ENCODE measurements at regions not wholly inside any gene's neighbourhood (a gene's known extent, or its start where the extent isn't known, plus 50 kb on each side); places are given as distances from the start of the nearest gene placed in this dataset.

DNA sequence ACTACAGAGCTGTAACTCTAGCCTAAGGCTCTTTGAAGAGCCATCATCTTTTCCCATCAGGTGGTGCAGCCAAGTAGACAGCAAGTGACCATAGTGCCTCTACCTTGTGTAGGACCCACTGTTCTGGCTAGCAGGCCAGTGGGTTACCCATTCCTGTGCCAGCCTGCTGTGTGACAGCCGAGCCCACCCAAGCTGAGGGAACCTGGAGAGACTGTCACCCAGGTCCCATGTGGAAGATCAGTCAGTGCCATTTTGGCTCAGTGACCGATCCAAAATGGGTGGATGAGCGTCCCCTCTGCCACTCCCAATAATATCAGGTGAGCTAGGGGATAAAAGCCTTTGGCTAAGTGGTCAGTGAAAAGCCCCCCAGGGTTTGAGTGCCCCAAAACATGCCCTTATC is 417.9 kb downstream of the MATN1 start (continued):
- TF ChIP-seq ZNF547 (CRISPR knock-in tag; IDR thresholded peaks at IDR 0.05): no peak
- no peak for TF ChIP-seq GLI4 (CRISPR knock-in tag; IDR thresholded peaks at IDR 0.05; ENCODE audit: borderline replicate concordance)
- TF ChIP-seq SP140L (CRISPR knock-in tag; IDR thresholded peaks at IDR 0.05; ENCODE audit: borderline replicate concordance): no peak

DNA sequence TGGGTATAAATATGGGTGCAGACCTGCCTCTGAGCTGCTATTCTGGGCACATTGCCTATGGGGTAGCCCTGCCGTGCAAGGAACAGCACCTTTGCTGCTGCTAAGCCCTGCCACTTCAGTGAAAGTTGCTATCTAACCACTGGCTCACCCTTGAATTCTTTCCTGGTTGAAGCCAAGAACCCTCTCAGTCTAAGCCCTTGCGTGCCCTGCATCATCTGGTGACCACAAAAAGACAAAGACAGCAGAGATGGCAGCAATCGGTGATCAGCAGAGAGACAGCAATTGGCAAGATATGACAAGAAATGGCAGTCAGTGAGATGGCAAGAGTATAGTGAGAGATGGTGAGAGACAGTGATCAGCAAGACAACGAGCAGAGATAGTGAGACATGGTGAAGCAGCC is 418.3 kb downstream of the MATN1 start:
- no TSS peak for BruUV-seq (replicated peaks)
- 39% methylated on average over 4 of the region's 4 CpGs for WGBS (ENCODE audit: low lambda C conversion rate)
- intact Hi-C loops (cut with micrococcal nuclease; ENCODE audit: unreplicated experiment): no loop called here
- H3K9ac ChIP-seq (ENCODE audit: insufficient read depth, low read depth, low read length): no peak overlapping the region
- H3K36me3 ChIP-seq (replicated peaks in 1 of 2; ENCODE audit: control insufficient read depth in 1 of 2, insufficient read depth in 2 of 2, low read length in 2 of 2): no peaks in the 10 kb centered on the region
- no peak overlapping the region for H3K4me3 ChIP-seq (replicated peaks in 1 of 3; ENCODE audit: insufficient read depth in 1 of 3, low read depth in 2 of 3, low read length in 3 of 3)
- H3K27me3 ChIP-seq (ENCODE audit: control insufficient read depth in 1 of 2, insufficient read depth in 2 of 2, low read length in 2 of 2): no peaks in the 10 kb centered on the region
- ATAC-seq: no peak
- no peak for TF ChIP-seq ZNF274 (CRISPR knock-in tag; IDR thresholded peaks at IDR 0.05)
- TF ChIP-seq NR1H2 (CRISPR knock-in tag; IDR thresholded peaks at IDR 0.05; ENCODE audit: borderline replicate concordance, low read depth): no peak
- TF ChIP-seq ZNF501 (CRISPR knock-in tag; IDR thresholded peaks at IDR 0.05): no peak
- no peak for TF ChIP-seq KMT2B (CRISPR knock-in tag; IDR thresholded peaks at IDR 0.05)
- no peak for TF ChIP-seq ZNF83 (CRISPR knock-in tag; IDR thresholded peaks at IDR 0.05; ENCODE audit: borderline replicate concordance)
- TF ChIP-seq XRCC5 (optimal IDR thresholded peaks at IDR 0.05; ENCODE audit: low read length): no peak
- TF ChIP-seq, protein P1, sequence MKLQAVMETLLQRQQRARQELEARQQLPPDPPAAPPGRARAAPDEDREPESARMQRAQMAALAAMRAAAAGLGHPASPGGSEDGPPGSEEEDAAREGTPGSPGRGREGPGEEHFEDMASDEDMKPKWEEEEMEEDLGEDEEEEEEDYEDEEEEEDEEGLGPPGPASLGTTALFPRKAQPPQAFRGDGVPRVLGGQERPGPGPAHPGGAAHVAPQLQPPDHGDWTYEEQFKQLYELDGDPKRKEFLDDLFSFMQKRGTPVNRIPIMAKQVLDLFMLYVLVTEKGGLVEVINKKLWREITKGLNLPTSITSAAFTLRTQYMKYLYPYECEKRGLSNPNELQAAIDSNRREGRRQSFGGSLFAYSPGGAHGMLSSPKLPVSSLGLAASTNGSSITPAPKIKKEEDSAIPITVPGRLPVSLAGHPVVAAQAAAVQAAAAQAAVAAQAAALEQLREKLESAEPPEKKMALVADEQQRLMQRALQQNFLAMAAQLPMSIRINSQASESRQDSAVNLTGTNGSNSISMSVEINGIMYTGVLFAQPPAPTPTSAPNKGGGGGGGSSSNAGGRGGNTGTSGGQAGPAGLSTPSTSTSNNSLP (IDR thresholded peaks at IDR 0.05; ENCODE audit: low read depth, low read length): no peak
- TF ChIP-seq, protein P2, sequence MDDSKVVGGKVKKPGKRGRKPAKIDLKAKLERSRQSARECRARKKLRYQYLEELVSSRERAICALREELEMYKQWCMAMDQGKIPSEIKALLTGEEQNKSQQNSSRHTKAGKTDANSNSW (CRISPR knock-in tag; IDR thresholded peaks at IDR 0.05; ENCODE audit: borderline replicate concordance): no peak
- TF ChIP-seq JDP2 (CRISPR knock-in tag; IDR thresholded peaks at IDR 0.05; ENCODE audit: borderline replicate concordance): no peak
- no peak for TF ChIP-seq TBX2 (CRISPR knock-in tag; IDR thresholded peaks at IDR 0.05; ENCODE audit: borderline replicate concordance)
- no peaks in the 10 kb centered on the region for H4K20me1 ChIP-seq (ENCODE audit: insufficient read depth, low read length)
- FAIRE-seq: no peak
- DNase-seq (ENCODE audit: low spot score): no peak
- in situ Hi-C loops (cut with HindIII; ENCODE audit: extremely low pct_ligation_motif_present, low pct_unique_long_range_greater_than_20kb): no loop called here
- H3K27ac ChIP-seq (ENCODE audit: extremely low read length, insufficient read depth, low read length): no peak overlapping the region
- no peaks in the 10 kb centered on the region for H3K9me3 ChIP-seq (ENCODE audit: low read length)
- no peak overlapping the region for H3K4me2 ChIP-seq (ENCODE audit: low read depth, low read length)
- ChIA-PET POLR2A (no interaction called here), CTCF (ENCODE audit: low intra/inter-chr PET ratio, low total read pairs) (no interaction called here)
- H2AFZ ChIP-seq (ENCODE audit: low read length): no peak overlapping the region
- no peaks in the 10 kb centered on the region for H3K79me2 ChIP-seq (ENCODE audit: insufficient read depth, low read length)
- H3K4me1 ChIP-seq (ENCODE audit: insufficient read depth, low read length): no peaks in the 10 kb centered on the region
